ENCODE measurements at regions not wholly inside any gene's neighbourhood (a gene's known extent, or its start where the extent isn't known, plus 50 kb on each side); places are given as distances from the start of the nearest gene placed in this dataset.

- no peaks in the 10 kb centered on the region for H3K36me3 ChIP-seq (ENCODE audit: insufficient read depth, low read length)
- no peak overlapping the region for H3K4me2 ChIP-seq (ENCODE audit: low read length)
- no peaks in the 10 kb centered on the region for H3K4me1 ChIP-seq (ENCODE audit: control insufficient read depth, insufficient read depth, low read length)
- H3K4me3 ChIP-seq (ENCODE audit: low read length) = no peak overlapping the region
- no peak overlapping the region for H3K9ac ChIP-seq (ENCODE audit: low read depth, low read length)
- H3K27me3 ChIP-seq (ENCODE audit: control insufficient read depth, insufficient read depth, low read length) = no peaks in the 10 kb centered on the region
- no peaks in the 10 kb centered on the region for H3K9me3 ChIP-seq (replicated peaks; ENCODE audit: low read length)
Measured at GRCh38 chr2:145416640-145417039, 896.7 kb upstream of the ZEB2 start.

DNA sequence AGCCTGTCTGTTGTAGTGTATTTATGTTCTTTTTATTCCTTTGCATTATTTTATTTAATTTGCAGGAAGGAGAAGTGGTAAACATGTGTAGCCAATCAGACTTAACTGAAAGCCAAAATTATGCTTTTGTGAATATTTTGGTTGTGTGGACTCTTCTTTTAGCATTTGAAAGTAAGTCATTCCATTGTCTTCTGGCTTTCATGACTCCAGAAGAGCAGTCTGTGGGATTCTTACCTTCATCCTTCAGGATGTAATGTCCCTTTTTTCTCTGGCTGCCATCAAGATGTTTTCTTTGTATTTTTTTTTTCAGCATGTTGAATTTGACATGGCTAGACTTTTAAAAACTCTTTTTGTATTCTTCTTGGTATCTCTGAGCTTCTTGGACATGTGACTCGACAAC, 895.2 kb upstream of the ZEB2 start:
- H3K27me3 ChIP-seq (ENCODE audit: control insufficient read depth, insufficient read depth, low read length) = no peaks in the 10 kb centered on the region
- no peaks in the 10 kb centered on the region for H3K9me3 ChIP-seq (replicated peaks; ENCODE audit: low read length)
- no peaks in the 10 kb centered on the region for H3K36me3 ChIP-seq (ENCODE audit: insufficient read depth, low read length)
- no peak overlapping the region for H3K4me3 ChIP-seq (ENCODE audit: low read length)
- no peak overlapping the region for H3K9ac ChIP-seq (ENCODE audit: low read depth, low read length)
- no peaks in the 10 kb centered on the region for H3K4me1 ChIP-seq (ENCODE audit: control insufficient read depth, insufficient read depth, low read length)
- no peak overlapping the region for H3K4me2 ChIP-seq (ENCODE audit: low read length)

GRCh38 chr2:145413261-145414030, 893.5 kb upstream of the ZEB2 start:
- no peaks in the 10 kb centered on the region for H3K27me3 ChIP-seq (ENCODE audit: control insufficient read depth, insufficient read depth, low read length)

DNA sequence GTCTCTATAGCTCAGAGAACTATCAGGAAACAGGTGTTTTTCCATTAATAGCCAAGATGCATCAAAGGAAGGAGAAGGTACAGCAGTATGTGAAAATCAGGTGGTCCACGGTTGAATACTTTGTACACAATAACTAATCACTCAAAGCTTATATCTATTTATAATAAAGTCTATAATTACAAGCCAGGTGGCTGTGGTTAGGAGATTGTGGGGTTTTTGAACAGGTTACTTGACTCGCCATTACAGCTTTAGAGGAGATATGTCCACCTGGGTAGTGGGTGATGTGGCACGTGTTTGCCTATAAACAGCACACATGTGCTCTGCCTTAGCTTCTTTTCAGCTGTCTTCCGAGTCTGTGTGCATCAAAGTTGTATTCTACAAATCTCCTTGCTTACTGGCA, 892.2 kb upstream of the ZEB2 start:
- no peak overlapping the region for H3K4me2 ChIP-seq (ENCODE audit: low read length)

More at GRCh38 chr2:145413261-145414030, 893.5 kb upstream of the ZEB2 start:
- H3K36me3 ChIP-seq (ENCODE audit: insufficient read depth, low read length) = no peaks in the 10 kb centered on the region
- H3K9me3 ChIP-seq (replicated peaks; ENCODE audit: low read length) = no peaks in the 10 kb centered on the region
- no peak overlapping the region for H3K9ac ChIP-seq (ENCODE audit: low read depth, low read length)
- H3K4me3 ChIP-seq (ENCODE audit: low read length) = no peak overlapping the region
- no peaks in the 10 kb centered on the region for H3K4me1 ChIP-seq (ENCODE audit: control insufficient read depth, insufficient read depth, low read length)
- no peak overlapping the region for H3K4me2 ChIP-seq (ENCODE audit: low read length)

DNA sequence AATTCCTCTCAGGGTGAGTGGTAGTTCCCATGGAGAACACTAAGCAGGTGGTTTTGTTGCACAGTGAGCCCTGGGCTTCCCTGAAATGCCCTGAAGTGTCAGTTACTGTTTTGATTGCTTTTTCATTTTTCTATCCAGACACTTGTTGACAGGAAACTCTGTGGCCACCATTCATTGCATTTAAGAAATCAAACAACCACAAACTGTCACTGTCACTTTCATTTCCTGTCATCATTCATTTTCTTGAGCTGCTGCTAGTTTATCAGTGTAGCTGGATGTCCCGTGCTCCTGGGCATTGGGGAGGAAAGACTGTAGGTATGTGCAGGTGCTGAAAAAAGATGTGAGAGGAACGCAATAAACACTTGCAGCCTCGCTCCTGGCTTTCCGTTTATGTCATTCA, 891.6 kb upstream of the ZEB2 start:
- no peak overlapping the region for H3K4me3 ChIP-seq (ENCODE audit: low read length)
- no peaks in the 10 kb centered on the region for H3K9me3 ChIP-seq (replicated peaks; ENCODE audit: low read length)
- H3K4me2 ChIP-seq (ENCODE audit: low read length) = no peak overlapping the region
- no peak overlapping the region for H3K9ac ChIP-seq (ENCODE audit: low read depth, low read length)
- no peaks in the 10 kb centered on the region for H3K36me3 ChIP-seq (ENCODE audit: insufficient read depth, low read length)
- no peaks in the 10 kb centered on the region for H3K4me1 ChIP-seq (ENCODE audit: control insufficient read depth, insufficient read depth, low read length)
- no peaks in the 10 kb centered on the region for H3K27me3 ChIP-seq (ENCODE audit: control insufficient read depth, insufficient read depth, low read length)

More for the DNA sequence above, 892.2 kb upstream of the ZEB2 start:
- no peak overlapping the region for H3K4me3 ChIP-seq (ENCODE audit: low read length)
- no peak overlapping the region for H3K9ac ChIP-seq (ENCODE audit: low read depth, low read length)
- no peaks in the 10 kb centered on the region for H3K36me3 ChIP-seq (ENCODE audit: insufficient read depth, low read length)
- no peaks in the 10 kb centered on the region for H3K4me1 ChIP-seq (ENCODE audit: control insufficient read depth, insufficient read depth, low read length)
- no peaks in the 10 kb centered on the region for H3K27me3 ChIP-seq (ENCODE audit: control insufficient read depth, insufficient read depth, low read length)
- H3K9me3 ChIP-seq (replicated peaks; ENCODE audit: low read length) = no peaks in the 10 kb centered on the region

DNA sequence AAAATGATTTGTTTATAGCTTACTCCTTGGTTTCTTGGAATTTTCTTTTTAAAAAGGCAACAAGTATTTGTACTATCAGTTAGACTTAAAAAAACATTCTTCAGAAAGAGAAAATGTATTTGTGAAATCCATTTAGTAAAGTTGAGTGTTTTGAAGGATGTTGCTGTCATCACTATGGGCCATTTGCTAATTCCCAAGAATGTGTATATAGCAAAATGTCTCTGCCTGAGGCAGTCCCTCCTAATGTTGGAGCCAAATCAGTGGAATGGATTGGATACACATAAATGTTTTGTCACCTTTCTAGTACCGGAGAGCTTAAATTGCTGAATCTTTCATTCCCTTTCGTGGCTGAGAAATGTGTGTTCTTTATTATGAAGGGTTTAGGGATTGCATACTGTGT, 890.2 kb upstream of the ZEB2 start:
- Histone ChIP-seq H3K36me3 (ENCODE audit: insufficient read depth, low read length) (no peaks in the 10 kb centered on the region), H3K4me3 (ENCODE audit: low read length) (no peak overlapping the region), H3K27me3 (ENCODE audit: control insufficient read depth, insufficient read depth, low read length) (no peaks in the 10 kb centered on the region), H3K9ac (ENCODE audit: low read depth, low read length) (no peak overlapping the region), H3K4me2 (ENCODE audit: low read length) (no peak overlapping the region), H3K4me1 (ENCODE audit: control insufficient read depth, insufficient read depth, low read length) (no peaks in the 10 kb centered on the region), H3K9me3 (replicated peaks; ENCODE audit: low read length) (no peaks in the 10 kb centered on the region)

- H3K4me3 ChIP-seq (ENCODE audit: low read length) = no peak overlapping the region
- H3K9me3 ChIP-seq (replicated peaks; ENCODE audit: low read length) = no peaks in the 10 kb centered on the region
- H3K36me3 ChIP-seq (ENCODE audit: insufficient read depth, low read length) = no peaks in the 10 kb centered on the region
- H3K27me3 ChIP-seq (ENCODE audit: control insufficient read depth, insufficient read depth, low read length) = no peaks in the 10 kb centered on the region
- no peak overlapping the region for H3K9ac ChIP-seq (ENCODE audit: low read depth, low read length)
- no peaks in the 10 kb centered on the region for H3K4me1 ChIP-seq (ENCODE audit: control insufficient read depth, insufficient read depth, low read length)
- H3K4me2 ChIP-seq (ENCODE audit: low read length) = no peak overlapping the region
Measured at GRCh38 chr2:145408980-145409379, 889.1 kb upstream of the ZEB2 start.

DNA sequence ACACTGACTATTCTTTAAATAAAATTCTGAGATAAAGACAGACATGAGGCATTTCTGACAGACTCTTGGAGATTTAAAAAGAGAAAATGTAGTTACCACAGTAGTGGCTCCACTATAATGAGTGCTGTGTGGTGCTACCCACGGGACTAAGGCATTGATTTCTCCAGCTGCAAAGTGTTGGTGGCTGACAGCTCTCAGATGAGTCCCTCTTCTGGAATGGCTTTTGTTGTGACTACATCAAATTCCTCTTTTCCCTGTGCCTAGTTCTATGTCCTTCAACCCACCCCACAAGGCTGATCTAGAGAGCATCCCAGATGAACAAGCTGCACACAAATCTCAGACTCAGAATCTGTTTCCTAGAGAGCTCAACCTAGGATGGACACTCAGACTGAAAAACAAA, 884.8 kb upstream of the ZEB2 start:
- no peak overlapping the region for H3K9ac ChIP-seq (ENCODE audit: low read depth, low read length)
- H3K36me3 ChIP-seq (ENCODE audit: insufficient read depth, low read length) = no peaks in the 10 kb centered on the region
- no peaks in the 10 kb centered on the region for H3K27me3 ChIP-seq (ENCODE audit: control insufficient read depth, insufficient read depth, low read length)

DNA sequence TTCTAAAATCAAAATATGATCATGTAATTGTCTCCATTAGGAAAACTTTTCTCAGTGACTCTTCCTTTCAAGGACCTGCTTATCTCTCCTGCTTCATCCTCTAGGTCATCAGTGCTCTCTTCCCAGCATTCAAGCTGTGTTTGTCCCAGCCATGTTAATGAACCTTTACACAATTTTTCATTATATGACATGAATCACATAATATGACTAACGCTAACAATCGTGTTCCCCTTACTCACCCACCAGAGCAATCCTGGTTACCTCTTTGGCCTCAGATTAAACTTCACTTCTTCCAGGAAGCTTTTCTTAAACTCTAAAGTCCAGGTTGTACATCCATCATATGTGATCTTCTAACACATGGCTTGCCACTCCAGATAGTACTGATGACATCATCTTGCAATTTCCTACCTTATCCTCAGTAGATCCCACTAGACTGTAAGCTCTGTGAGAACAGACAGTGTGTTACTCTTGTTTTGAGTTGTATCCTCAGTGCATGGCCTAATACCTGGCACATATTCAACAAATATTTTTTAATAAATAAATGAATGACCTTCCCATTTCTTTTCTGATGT, 882.9 kb upstream of the ZEB2 start:
- no peaks in the 10 kb centered on the region for H3K36me3 ChIP-seq (ENCODE audit: insufficient read depth, low read length)
- H3K4me3 ChIP-seq (ENCODE audit: low read length) = no peak overlapping the region
- no peaks in the 10 kb centered on the region for H3K9me3 ChIP-seq (replicated peaks; ENCODE audit: low read length)
- no peaks in the 10 kb centered on the region for H3K4me1 ChIP-seq (ENCODE audit: control insufficient read depth, insufficient read depth, low read length)
- H3K9ac ChIP-seq (ENCODE audit: low read depth, low read length) = no peak overlapping the region
- H3K4me2 ChIP-seq (ENCODE audit: low read length) = no peak overlapping the region
- no peaks in the 10 kb centered on the region for H3K27me3 ChIP-seq (ENCODE audit: control insufficient read depth, insufficient read depth, low read length)

More for the DNA sequence above, 884.8 kb upstream of the ZEB2 start:
- no peak overlapping the region for H3K4me3 ChIP-seq (ENCODE audit: low read length)
- H3K4me1 ChIP-seq (ENCODE audit: control insufficient read depth, insufficient read depth, low read length) = no peaks in the 10 kb centered on the region
- no peak overlapping the region for H3K4me2 ChIP-seq (ENCODE audit: low read length)
- no peaks in the 10 kb centered on the region for H3K9me3 ChIP-seq (replicated peaks; ENCODE audit: low read length)

GRCh38 chr2:145399131-145399530, 879.2 kb upstream of the ZEB2 start:
- no peaks in the 10 kb centered on the region for H3K4me1 ChIP-seq (ENCODE audit: control insufficient read depth, insufficient read depth, low read length)
- H3K36me3 ChIP-seq (ENCODE audit: insufficient read depth, low read length) = no peaks in the 10 kb centered on the region
- no peak overlapping the region for H3K4me3 ChIP-seq (ENCODE audit: low read length)
- H3K27me3 ChIP-seq (ENCODE audit: control insufficient read depth, insufficient read depth, low read length) = no peaks in the 10 kb centered on the region
- H3K4me2 ChIP-seq (ENCODE audit: low read length) = no peak overlapping the region
- H3K9me3 ChIP-seq (replicated peaks; ENCODE audit: low read length) = no peaks in the 10 kb centered on the region
- no peak overlapping the region for H3K9ac ChIP-seq (ENCODE audit: low read depth, low read length)

- no peaks in the 10 kb centered on the region for H3K9me3 ChIP-seq (replicated peaks; ENCODE audit: low read length)
- H3K4me2 ChIP-seq (ENCODE audit: low read length) = no peak overlapping the region
- no peak overlapping the region for H3K9ac ChIP-seq (ENCODE audit: low read depth, low read length)
Measured at GRCh38 chr2:145394181-145394580, 874.3 kb upstream of the ZEB2 start.

DNA sequence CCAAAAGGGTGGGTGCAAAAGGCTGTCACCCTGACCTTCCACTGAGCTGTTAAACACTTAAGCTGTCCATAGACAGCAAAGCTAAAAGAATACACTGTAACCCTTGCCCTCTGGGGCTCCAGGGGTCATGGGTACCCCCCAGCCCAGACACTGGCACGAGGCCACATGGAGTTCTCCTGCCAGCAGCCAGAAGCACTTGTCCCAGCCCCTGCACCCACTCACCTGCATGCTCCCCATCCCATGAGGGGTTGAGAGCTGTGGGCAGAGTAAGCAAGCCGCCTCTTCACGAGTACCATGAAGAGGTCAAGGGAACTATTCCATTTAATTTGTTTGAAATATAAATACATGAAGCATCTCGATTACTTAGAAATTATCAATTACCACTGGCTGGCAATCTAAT, 867.1 kb upstream of the ZEB2 start:
- H3K9ac ChIP-seq (ENCODE audit: low read depth, low read length) = no peak overlapping the region
- H3K4me3 ChIP-seq (ENCODE audit: low read length) = no peak overlapping the region
- no peaks in the 10 kb centered on the region for H3K36me3 ChIP-seq (ENCODE audit: insufficient read depth, low read length)
- H3K4me2 ChIP-seq (ENCODE audit: low read length) = no peak overlapping the region
- H3K9me3 ChIP-seq (replicated peaks; ENCODE audit: low read length) = no peaks in the 10 kb centered on the region
- no peaks in the 10 kb centered on the region for H3K27me3 ChIP-seq (ENCODE audit: control insufficient read depth, insufficient read depth, low read length)
- H3K4me1 ChIP-seq (ENCODE audit: control insufficient read depth, insufficient read depth, low read length) = peaks cover 7% of the 10 kb centered on the region

More at GRCh38 chr2:145394181-145394580, 874.3 kb upstream of the ZEB2 start:
- H3K27me3 ChIP-seq (ENCODE audit: control insufficient read depth, insufficient read depth, low read length) = no peaks in the 10 kb centered on the region
- H3K36me3 ChIP-seq (ENCODE audit: insufficient read depth, low read length) = no peaks in the 10 kb centered on the region
- H3K4me1 ChIP-seq (ENCODE audit: control insufficient read depth, insufficient read depth, low read length) = no peaks in the 10 kb centered on the region
- no peak overlapping the region for H3K4me3 ChIP-seq (ENCODE audit: low read length)

Data from skeletal muscle satellite cell (primary cell).